ENCODE measurements at regions not wholly inside any gene's neighbourhood (a gene's known extent, or its start where the extent isn't known, plus 50 kb on each side); places are given as distances from the start of the nearest gene placed in this dataset.

GRCh38 chr12:4107911-4108697, 165.5 kb upstream of the CCND2 start:
- no peak overlapping the region for H3K4me3 ChIP-seq (replicated peaks in 1 of 3; ENCODE audit: insufficient read depth in 1 of 3, low read depth in 1 of 3, low read length in 3 of 3)
- FAIRE-seq = no peak
- H3K27ac ChIP-seq (ENCODE audit: insufficient read depth, low read depth, low read length) = no peak overlapping the region
- no peaks in the 10 kb centered on the region for H3K79me2 ChIP-seq (ENCODE audit: control insufficient read depth, insufficient read depth, low read length)
- POLR2A ChIA-PET = no interaction called here
- dilution Hi-C loops (cut with MboI; ENCODE audit: extremely low pct_ligation_motif_present, low sequenced_read_pairs) (no loop called here), intact Hi-C loops (cut with micrococcal nuclease) (loop anchor here (1.0 kb wide), 2 partner anchors 57 to 169 kb away; no protein-coding TSS in a partner anchor)
- no peaks in the 10 kb centered on the region for H3K36me3 ChIP-seq (ENCODE audit: control insufficient read depth in 2 of 2, extremely low read depth in 1 of 2, insufficient read depth in 2 of 2, low read length in 2 of 2)
- DNase-seq (ENCODE audit: low read depth, low spot score) = no peak
- H3K4me1 ChIP-seq (ENCODE audit: control insufficient read depth, extremely low read depth, insufficient read depth, low read length) = no peaks in the 10 kb centered on the region
- H2AFZ ChIP-seq (ENCODE audit: low read depth, low read length) = no peak overlapping the region
- no peaks in the 10 kb centered on the region for H4K20me1 ChIP-seq (replicated peaks; ENCODE audit: control insufficient read depth, extremely low read depth, insufficient read depth, low read length)
- no peak for TF ChIP-seq POLR2AphosphoS5 (IDR thresholded peaks at IDR 0.05; ENCODE audit: insufficient read depth, low read depth, low read length)
- TF ChIP-seq GATA2 (IDR thresholded peaks at IDR 0.05; ENCODE audit: insufficient read depth, insufficient read length, low read depth, low read length) = no peak
- TF ChIP-seq EZH2 (IDR thresholded peaks at IDR 0.05; ENCODE audit: borderline replicate concordance, low read depth, low read length, severe bottlenecking) = no peak
- TF ChIP-seq FOS (IDR thresholded peaks at IDR 0.05; ENCODE audit: borderline replicate concordance, insufficient read depth, low read length) = no peak
- no peak for TF ChIP-seq MAX (IDR thresholded peaks at IDR 0.05; ENCODE audit: insufficient read depth, insufficient read length)
- TF ChIP-seq JUN (IDR thresholded peaks at IDR 0.05; ENCODE audit: borderline replicate concordance, insufficient read depth, insufficient read length, low read depth) = no peak
- no peak for TF ChIP-seq CTCF (IDR thresholded peaks at IDR 0.05; ENCODE audit: extremely low read depth in 1 of 2, insufficient read depth in 1 of 2, low read depth in 1 of 2, low read length in 2 of 2)
- TF ChIP-seq POLR2A (IDR thresholded peaks at IDR 0.05; ENCODE audit: low read depth, low read length) = no peak
- no peaks in the 10 kb centered on the region for H3K9me3 ChIP-seq (replicated peaks; ENCODE audit: control insufficient read depth, insufficient read depth, low read length)
- H3K9me1 ChIP-seq (replicated peaks; ENCODE audit: control insufficient read depth, extremely low read depth, insufficient read depth, low read length) = no peaks in the 10 kb centered on the region
- no TSS peak for BruUV-seq (replicated peaks)
- no peak overlapping the region for H3K4me2 ChIP-seq (ENCODE audit: insufficient read depth, low read length)
- CTCF ChIA-PET = interaction anchor here (0.6 to 5.8 kb wide), 13 partner anchors 9 to 223 kb away, joined by 3 to 191 read pairs (median 6); partner anchors contain the start of gene CCND2
- no peak overlapping the region for H3K9ac ChIP-seq (replicated peaks; ENCODE audit: extremely low read depth, insufficient read depth, low read length)
- H3K27me3 ChIP-seq (ENCODE audit: control insufficient read depth in 2 of 2, insufficient read depth in 2 of 2, low read length in 2 of 2) = peaks cover 0 to 5% of the 10 kb centered on the region in 2 experiments

Data from endothelial cell of umbilical vein (primary cell).